HG03139 (cell line): ENCODE measurements at regions not wholly inside any gene's neighbourhood (a gene's known extent, or its start where the extent isn't known, plus 50 kb on each side); places are given as distances from the start of the nearest gene placed in this dataset.
"Not testable (repeated sequence)": the region's sequence is repeated elsewhere in the genome, so short reads cannot be mapped to it uniquely, and the experiment has no call there.

Source experiments
- ATAC-seq: cut with Tn5 transposase; IDR thresholded peaks from one replicate; pipeline ENCODE4 v1.9.1; 2021; ENCODE audit not compliant: unreplicated experiment

DNA sequence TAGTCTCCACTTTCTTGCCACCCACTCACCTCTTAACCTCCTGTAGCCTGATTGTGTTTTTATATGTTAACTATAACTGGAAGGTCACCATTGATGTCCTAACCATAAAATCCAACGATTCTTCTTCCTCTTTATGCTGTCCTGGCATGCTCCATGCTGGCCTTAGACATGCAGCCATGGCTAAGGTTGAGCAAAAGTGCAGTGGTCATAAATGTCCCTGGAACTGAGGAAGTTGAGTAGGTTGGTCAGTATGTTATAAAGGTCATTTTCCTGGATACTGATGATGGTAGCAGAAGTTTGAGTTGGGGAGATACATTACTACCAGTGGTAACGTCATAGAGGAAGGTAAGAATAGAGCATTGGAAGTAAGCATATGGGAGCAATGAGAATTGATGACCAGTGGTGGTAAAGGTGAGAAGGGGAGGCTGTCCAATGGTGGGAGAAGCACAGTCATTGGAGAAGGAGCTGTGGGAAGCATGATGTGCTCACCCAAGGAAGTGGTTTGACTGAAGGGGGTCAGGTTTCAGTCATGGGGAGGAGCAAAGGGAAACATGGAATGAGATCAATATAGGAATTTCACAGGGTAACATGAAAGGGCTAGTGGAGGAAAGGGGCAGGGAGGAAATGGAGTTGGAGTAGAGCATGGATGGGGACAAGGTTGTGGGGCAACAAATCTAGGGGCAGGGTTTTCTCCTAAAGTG is 240.8 kb downstream of the DACT1 start:
- no peak for ATAC-seq

DNA sequence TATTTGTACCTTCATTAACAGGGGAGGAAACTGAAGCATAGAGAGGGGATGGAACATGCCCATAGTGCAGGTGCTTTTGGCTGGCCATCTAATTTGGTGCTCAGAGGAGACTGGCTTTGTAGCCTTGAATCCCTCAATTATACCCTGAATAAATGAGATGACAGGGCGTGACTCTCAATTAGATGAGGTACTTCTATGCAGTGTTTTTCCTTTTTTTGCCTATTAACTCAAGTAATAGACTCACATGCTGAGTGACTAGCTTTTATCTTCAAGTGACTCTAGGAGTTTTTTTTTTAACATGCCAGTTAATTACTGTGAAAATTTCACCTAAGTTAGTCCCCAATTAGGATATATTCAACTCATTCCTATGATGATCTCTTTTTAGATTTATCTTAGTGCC is 243.7 kb downstream of the DACT1 start:
- ATAC-seq: no peak

DNA sequence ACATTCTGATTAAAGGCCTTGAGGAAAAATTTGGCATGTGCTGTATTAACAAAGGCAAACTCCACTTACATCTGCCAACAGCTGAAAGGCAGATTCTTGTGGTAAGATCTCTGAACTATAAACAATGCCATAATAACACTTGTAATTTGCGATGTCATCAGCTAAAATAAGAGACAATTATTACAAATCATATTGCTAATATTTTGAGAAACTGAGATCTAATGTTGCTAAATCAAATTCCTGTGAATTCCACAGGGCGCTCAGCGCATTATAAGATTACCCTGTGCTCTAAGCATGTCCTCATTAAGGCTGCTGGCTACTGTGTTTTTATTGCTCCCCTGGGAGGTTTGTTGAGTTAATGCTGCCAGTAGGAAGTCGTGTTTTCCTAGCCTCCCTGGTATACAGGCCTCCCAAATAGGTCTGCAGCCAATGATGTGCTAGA is 244.8 kb downstream of the DACT1 start:
- ATAC-seq: no peak

DNA sequence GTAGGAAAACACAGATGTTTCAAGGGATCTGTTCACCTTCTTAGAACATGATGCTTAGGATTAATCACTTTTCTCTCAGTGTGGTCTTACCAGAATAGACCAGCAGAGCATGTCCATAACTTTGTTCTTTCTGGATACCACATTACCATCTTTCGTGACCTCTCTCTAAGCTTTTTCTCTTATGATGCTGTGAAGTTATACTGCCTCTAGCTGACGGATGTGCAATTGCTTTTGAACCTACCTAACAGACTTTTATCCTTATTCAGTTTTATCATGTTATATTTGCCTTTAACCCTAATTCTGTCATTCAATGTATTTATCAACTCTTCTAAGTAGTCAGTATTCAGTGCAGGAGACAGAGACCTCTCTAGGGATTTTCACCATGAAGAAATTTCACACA is 246.7 kb downstream of the DACT1 start:
- ATAC-seq: no peak

DNA sequence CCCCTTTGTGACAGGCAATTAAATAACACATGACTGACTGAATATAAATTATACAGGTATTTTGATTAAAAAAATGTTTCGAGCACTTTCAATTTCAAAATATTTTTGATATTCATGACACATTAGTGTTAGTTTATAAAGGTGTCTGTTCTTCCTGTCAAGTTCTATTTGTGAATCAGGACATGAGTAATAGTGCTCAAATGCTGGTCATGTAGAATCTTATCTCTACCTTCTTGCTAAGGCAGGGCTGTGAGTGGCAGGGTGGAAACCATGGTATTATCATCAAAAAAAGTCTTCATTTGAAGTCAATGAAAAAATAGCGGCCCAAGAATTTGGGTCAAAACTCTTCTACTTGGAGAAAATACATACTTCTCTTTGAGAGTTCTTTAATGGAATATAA is 250.2 kb downstream of the DACT1 start:
- no peak for ATAC-seq

DNA sequence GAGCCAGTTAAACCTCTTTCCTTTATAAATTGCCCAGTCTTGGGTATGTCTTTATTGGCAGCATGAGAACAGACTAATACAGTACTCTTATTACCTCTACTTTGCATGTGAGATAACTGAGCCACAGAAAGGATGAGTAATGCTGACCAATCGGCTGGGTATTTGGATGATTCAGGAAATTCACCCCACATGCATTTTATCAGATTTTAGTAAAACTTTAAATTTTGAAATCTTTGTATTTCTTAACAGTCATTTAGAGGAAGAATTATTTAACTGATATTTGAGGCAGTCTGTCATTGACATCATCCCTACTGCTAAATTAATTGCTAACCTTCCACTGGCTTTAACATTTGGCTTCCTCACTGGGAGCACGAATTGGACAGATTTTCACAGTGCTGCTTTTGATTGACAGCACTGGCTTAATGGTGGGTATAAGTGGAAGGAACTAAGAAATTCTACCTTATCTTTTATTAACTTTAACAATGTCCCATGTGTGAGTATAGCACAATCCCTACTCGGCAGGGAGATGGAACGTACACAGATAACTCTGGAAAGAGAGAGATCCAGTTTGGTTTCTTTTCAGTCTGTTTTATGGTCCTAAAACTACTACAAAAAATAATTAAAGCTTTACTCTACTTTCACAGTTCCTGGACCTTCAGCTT is 261.0 kb downstream of the DACT1 start:
- no peak for ATAC-seq

DNA sequence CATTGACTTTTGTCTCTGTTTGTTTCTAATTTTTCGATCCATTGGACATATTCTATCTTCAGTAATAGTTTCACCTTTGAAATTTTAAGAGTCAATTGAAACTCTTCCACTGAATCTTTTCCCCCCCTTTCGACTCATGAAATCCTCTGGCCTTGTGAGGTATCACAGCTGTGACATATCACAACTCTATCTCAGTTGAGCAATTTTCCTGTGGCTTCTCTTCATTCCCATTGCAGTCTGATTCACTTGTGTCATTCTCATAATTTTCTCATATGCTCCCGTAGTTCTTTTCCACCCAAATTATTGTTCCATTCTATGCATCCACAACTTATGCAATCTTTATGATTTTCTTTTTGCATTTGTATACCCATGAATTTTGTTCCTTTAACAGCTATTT is 261.6 kb downstream of the DACT1 start:
- ATAC-seq: no peak

DNA sequence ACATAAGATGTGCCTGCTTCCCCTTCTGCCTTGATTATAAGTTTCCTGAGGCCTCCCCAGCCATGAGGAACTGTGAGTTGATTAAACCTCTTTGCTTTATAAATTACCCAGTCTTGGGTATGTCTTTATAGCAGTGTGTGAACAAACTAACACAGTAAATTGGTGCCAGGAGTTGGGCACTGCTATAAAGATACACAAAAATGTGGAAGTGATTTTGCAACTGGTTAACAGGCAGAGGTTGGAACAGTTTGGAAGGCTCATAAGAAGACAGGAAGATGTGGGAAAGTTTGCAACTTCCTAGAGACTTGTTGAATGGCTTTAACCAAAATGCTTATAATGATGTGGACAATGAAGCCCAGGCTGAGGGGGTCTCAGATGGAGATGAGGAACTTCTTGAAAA is 264.1 kb downstream of the DACT1 start:
- no peak for ATAC-seq

DNA sequence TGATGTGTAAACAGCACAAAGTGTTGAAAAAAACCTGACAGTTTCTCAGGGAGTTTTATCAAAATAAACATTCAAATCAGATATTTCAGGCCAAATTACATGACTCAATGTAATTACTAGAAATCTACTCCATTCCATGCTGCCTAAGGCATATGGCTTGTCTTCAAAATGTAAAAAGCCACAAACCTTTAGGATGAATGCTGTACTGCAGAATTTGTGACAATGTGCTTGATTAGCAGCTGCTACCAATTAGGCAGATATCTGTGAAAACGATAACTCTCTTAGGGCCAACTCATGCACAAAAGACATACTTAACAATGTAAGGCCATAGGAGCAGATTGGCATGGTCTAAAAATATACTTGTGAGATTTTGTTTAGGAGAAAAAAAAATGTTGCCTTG is 267.0 kb downstream of the DACT1 start:
- no peak for ATAC-seq

DNA sequence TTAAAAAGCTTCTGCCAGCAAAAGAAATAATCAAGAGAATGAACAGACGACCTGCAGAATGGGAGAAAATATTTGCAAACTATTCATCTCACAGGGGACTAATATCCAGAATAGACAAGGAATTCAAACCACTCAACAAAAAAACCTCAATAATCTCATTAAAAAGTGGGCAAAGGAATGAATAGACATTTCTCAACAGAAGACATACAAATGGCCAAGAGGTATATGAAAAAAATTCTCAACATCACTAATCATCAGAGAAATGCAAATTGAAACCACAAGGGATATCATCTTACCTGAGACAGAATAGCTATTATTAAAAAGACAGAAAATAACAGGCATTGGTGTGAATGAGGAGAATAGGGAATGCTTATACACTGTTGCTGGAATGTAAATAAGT is 270.0 kb downstream of the DACT1 start:
- no peak for ATAC-seq

DNA sequence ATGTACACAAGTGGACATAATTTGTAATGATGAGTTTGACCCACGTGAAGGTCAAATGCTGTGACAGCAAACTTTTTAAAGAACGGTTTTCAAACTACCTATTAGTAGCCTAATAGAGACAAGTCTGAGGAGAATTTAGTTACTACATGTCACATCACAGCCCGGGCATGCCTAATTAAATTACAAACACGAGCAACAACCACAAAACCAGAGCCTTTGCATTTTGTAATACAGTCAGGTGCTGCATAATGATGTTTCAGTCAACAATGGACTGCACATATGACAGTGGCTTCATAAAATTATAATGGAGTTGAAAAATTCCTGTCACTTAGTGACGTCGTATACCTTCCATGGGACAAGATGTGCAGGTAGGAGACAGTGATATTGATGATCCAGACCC is 274.5 kb downstream of the DACT1 start:
- no peak for ATAC-seq

DNA sequence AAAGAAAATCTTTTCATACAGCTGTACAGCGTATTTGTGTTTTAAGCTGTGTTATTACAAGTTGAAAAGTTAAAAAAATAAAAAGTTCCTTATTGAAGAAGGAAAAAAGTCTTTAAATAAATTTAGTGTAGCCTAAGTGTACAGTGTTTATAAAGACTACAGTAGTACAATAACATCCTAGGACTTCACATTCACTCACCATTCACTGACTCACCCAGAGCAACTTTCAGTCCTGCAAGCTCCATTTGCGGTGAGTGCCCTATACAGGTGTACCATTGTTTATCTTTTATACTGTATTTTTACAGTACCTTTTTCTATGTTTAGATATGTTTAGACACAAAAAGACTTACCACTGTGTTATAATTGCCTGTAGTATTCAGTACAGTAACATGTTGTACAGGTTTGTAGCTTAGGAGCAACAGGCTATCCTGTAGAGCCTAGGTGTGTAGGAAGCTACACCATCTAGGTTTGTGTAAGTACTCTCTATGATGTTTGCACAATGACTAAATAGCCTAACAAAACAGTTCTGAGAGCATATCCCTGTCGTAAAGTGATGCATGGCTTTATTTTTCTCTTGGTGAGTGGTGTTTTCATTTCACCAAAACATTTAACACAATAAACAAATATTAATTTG is 275.2 kb downstream of the DACT1 start:
- ATAC-seq: no peak

DNA sequence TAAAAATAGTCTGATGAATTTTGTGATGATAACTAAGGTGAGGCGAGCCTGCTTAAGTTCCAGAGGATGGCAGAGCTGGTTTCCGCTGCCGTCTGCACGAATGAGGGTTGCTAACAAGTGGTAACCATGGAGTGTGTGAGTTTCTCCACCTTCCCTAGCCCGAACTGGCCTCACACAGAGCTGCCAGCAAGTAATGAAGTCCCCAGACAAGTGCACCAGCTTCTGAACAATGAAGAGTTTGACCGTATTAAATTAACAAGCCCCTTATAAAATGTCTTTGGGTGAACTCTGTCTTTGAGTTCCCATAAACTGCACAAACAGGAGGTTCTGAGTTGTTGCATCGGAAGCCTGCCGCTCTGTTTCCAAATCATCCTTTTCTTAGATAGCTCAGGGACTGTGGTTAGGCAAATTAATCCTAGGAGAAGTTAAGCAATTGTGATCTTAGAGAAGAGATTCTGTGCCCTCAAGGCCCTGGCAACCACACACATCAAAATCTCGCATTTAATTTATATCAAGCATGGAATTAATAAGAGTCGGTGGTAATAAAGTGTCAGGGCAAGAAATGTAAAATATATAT is 274.1 kb upstream of the DAAM1 start:
- no peak for ATAC-seq

DNA sequence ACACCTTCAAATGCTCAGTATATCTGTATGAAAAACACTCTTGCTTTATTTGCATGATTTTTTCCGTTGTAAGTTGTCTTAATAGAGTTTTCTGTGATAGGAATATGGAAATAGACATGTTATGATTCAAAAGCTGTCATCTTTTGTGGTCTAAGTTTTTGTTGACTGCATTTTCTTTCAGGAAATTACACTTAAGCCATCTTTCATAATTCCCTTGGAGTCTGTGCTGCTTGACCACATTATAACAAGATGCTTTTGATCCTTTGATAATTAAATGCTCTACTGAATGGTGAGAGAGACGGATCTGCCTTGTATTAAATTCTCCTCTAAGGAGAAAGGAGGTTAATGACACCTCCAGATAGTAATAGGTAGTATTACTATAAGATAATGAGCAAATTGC is 272.8 kb upstream of the DAAM1 start:
- ATAC-seq: no peak

DNA sequence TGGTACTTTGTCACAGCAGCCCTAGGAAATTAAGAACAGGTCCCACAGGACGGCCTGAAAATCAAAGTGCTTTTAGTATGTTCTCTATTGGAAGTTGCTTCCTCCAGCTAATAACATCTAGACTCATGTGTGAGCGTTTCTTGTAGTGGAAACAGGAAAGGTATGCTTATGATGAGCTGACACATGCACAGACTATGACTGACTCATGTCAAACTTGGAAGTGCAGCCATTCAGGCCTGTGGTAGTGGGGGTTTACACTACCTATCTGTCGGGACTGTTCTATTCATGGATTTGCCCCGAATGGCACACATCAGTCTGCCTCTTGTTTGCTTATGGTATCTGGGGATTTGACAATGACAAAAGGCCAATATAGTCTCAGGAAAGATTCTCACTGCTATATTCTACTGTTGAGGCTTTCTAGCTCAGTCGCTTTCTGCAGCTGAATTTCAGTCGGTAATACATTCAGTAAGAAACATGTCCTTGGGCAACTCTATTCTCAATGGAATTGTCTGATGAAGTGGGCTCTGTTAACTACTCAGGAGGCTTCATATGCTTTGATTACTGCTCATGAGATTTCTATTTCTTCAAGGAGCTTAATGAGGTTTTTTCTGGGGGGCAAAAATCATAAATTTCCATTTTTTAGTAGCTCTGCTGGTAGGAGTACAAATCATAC is 270.3 kb upstream of the DAAM1 start:
- no peak for ATAC-seq

DNA sequence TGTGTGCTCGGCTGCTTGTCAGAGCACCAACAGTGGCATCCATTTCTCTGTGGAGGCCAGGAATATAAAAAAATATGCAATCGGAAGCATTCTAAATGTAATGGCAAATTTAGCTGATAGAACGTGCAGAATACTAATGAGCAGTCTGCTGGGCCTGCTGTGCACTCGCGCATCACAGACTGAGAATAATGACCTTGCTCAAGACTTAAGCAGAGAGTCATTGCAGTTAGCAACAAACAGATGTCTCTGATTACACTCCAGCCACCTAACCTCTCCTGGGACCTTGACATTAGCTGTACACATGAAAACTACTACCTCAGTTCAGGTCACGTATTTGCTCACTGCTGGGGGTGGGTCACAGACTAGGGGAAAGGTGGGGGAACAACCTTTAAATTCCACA is 269.2 kb upstream of the DAAM1 start:
- ATAC-seq: no peak

DNA sequence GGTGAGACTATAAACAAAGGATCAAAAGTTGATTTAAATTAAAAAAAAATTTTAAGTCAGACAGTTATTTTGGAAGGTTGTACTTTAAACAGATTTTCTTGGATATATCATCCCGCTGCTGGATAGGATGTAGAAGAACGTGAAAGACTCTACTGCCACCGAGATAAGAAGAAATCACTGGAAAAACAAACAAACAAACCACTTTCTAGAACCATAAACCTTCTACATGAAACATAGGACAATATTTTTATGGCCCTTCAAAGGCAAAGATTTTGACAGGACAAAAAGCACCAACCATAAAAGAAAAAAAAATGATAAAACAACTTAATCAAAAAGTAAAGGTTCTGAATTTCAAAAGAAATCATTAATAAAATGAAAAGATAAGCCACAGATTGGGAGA is 268.2 kb upstream of the DAAM1 start:
- ATAC-seq: no peak

DNA sequence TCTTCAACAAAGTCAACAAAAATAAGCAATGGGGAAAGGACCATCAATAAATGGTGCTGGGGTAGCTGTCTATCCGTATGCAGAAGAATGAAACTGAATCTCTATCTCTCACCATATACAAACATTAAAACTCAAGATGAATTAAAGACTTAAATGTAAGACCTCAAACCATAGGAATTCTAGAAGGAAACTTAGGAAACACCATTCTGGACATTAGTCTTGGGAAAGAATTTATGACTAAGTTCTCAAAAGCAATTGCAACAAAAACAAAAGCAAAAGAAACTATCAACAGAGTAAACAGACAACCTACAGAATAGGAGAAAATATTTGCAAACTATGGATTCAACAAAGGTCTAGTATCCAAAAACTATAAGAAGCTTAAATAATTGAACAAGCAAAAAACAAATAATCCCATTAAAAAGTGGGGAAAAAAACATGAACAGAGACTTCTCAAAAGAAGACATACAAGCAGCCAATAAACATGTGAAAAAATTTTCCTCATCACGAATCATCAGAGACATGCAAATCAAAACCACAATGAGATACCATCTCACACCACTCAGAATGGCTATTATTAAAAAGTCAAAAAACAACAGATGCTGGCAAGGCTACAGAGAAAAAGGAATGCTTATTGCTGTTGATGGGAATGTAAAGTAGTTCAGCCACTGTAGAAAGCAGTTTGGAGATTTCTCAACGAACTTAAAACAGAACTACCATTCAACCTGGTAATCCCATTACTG is 266.1 kb upstream of the DAAM1 start:
- ATAC-seq: not testable (repeated sequence)

DNA sequence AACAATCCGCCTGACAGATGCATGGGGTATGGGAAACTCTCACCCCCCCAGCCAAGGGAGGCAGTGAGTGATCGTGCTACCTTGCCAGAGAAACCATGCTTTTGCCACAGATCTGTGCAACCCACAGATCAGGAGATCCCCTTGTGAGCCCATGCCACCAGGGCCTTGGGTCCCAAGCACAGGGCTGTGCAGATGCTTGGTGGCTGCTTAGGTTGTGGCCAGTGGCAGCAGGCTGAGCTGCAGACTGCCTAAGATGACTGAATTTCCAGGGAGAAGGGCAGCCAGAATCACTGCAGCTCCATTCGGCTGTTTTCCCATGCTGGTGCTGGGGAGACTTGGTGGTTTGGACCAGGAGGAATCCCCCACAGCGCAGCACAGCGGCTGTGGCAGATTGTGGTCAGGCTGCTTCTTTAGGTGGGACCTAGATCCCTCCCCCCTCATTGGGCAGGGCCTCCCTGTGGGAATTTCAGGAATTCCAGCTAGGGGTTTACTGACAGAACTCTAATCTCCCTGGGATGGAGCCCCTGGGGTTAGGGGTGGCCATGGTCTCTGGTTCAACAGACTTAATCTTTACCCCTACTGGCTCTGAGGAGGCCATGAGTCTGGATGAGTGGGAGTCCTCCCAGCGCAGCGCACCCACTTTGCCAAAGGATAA is 264.6 kb upstream of the DAAM1 start:
- no peak for ATAC-seq

DNA sequence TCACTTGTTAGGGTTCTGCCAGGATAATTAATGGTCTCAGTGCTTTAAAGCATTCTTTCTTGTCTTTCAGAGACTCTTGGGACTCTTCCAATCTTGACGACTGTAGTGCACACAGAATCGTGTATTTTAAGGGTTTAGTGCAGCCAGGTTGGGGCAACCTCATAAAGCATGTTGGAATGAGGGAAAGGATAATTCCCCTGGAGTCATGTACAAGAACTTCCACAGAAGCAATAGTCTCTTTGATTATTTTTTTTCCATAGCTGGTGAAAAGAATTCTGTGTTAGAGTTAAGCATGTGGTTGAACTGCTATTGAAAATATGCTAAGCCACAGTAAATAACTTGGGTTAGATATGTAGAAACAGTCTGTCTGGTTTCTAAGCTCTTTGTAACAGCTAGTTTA is 246.8 kb upstream of the DAAM1 start:
- ATAC-seq: no peak
